SK-N-SH (cell line): ENCODE measurements at regions not wholly inside any gene's neighbourhood (a gene's known extent, or its start where the extent isn't known, plus 50 kb on each side); places are given as distances from the start of the nearest gene placed in this dataset.

Experiments used
- CTCF ChIA-PET: fragments of 300-600, 350-600 bp; formaldehyde crosslinking; extraction: SDS; loops from one replicate; lab custom pipeline; 2021; lab: Yijun Ruan, JAX
- POLR2A ChIA-PET: fragments of 350-600 bp; sonication (Branson Sonifier 250); formaldehyde crosslinking; extraction: SDS; loops from one replicate; lab custom pipeline; 2020; ENCODE audit warnings: antibody characterized with exemption, inconsistent platforms; lab: Yijun Ruan, JAX
- DNase-seq: peaks from one replicate; pipeline ENCODE4 v3.0.0; 2012
- H2AFZ ChIP-seq: fragments of 200-600 bp; sonication (generic); 2 replicates; pipeline ENCODE4 v1.8.1; 2016; ENCODE audit warnings: antibody characterized with exemption, mild to moderate bottlenecking, low read depth
- H3F3A ChIP-seq: fragments of 200-600 bp; sonication (generic); replicated peaks from 2 replicates; pipeline ENCODE3; 2016; ENCODE audit warnings: antibody characterized with exemption, mild to moderate bottlenecking; ENCODE audit not compliant: insufficient read depth
- H3K27ac ChIP-seq, 2 experiments: fragments of 200-500 bp in 1 of 2; fragments of 200-600 bp in 1 of 2; sonication (Bioruptor generic) in 1 of 2; sonication (generic), shearing (Covaris generic) in 1 of 2; 2 replicates each; pipeline versions ENCODE4 v1.5.1 to v1.6.1; 2014 to 2016; ENCODE audit warnings: low read depth in 2 of 2, inconsistent platforms in 1 of 2, low read length in 1 of 2, mild to moderate bottlenecking in 1 of 2, mixed read lengths in 1 of 2
- H3K27me3 ChIP-seq: fragments of 200-600 bp; sonication (generic), shearing (Covaris generic); 2 replicates; pipeline ENCODE4 v1.6.1; 2016; ENCODE audit warnings: mixed run types; ENCODE audit not compliant: insufficient read depth
- H3K36me3 ChIP-seq, 2 experiments: fragments of 200-500 bp in 1 of 2; fragments of 200-600 bp in 1 of 2; sonication (Bioruptor generic) in 1 of 2; sonication (generic) in 1 of 2; replicated peaks in 1 of 2; 2 replicates each; pipeline versions ENCODE3 to v1.5.1; 2014 to 2016; ENCODE audit warnings: low read length in 1 of 2, mild to moderate bottlenecking in 1 of 2; ENCODE audit not compliant: insufficient read depth in 2 of 2, control insufficient read depth in 1 of 2
- H3K4me1 ChIP-seq, 2 experiments: fragments of 200-500 bp in 1 of 2; fragments of 200-600 bp in 1 of 2; sonication (Bioruptor generic) in 1 of 2; sonication (generic), shearing (Covaris generic) in 1 of 2; 2 replicates each; pipeline versions ENCODE4 v1.5.1 to v1.6.1; 2014 to 2016; ENCODE audit warnings: low read depth in 1 of 2, low read length in 1 of 2, mixed run types in 1 of 2; ENCODE audit not compliant: insufficient read depth in 2 of 2, control insufficient read depth in 1 of 2
- H3K4me2 ChIP-seq: fragments of 200-600 bp; sonication (generic), shearing (Covaris generic); 2 replicates; pipeline ENCODE4 v1.6.1; 2017; ENCODE audit warnings: mixed run types
- H3K4me3 ChIP-seq, 2 experiments: fragments of 200-500 bp in 1 of 2; fragments of 200-600 bp in 1 of 2; sonication (Bioruptor generic) in 1 of 2; sonication (generic), shearing (Covaris generic) in 1 of 2; 2 replicates each; pipeline versions ENCODE4 v1.5.1 to v1.8.1; 2014 to 2016; ENCODE audit warnings: low read depth in 2 of 2, inconsistent platforms in 1 of 2, low read length in 1 of 2, mild to moderate bottlenecking in 1 of 2, mixed read lengths in 1 of 2, moderate library complexity in 1 of 2
- H3K79me2 ChIP-seq: fragments of 200-600 bp; sonication (generic); 2 replicates; pipeline ENCODE4 v1.8.1; 2017; ENCODE audit warnings: mild to moderate bottlenecking; ENCODE audit not compliant: insufficient read depth
- H3K9ac ChIP-seq: fragments of 200-600 bp; sonication (generic); 2 replicates; pipeline ENCODE4 v1.6.1; 2017; ENCODE audit warnings: mixed run types
- H3K9me2 ChIP-seq: fragments of 200-600 bp; sonication (generic); 2 replicates; pipeline ENCODE4 v1.6.1; 2017; ENCODE audit warnings: mixed run types
- H3K9me3 ChIP-seq: fragments of 200-600 bp; sonication (generic); 2 replicates; pipeline ENCODE4 v1.6.1; 2017; ENCODE audit warnings: mixed run types, mild to moderate bottlenecking, moderate library complexity
- H4K20me1 ChIP-seq: fragments of 200-600 bp; sonication (generic); 2 replicates; pipeline ENCODE4 v1.6.1; 2017; ENCODE audit warnings: mild to moderate bottlenecking, mixed run types; ENCODE audit not compliant: insufficient read depth
- CHD2 ChIP-seq: fragments of 150-350 bp; IDR thresholded peaks from 2 replicates; pipeline ENCODE4 v1.6.1; 2018; ENCODE audit warnings: low read length; ENCODE audit not compliant: partially characterized antibody
- ELF1 ChIP-seq: IDR thresholded peaks from 2 replicates; pipeline ENCODE4 v1.4.0; 2012
- EP300 ChIP-seq, 2 experiments: IDR thresholded peaks; 2 replicates each; pipeline versions ENCODE4 v1.4.0 to v1.6.1; 2012; ENCODE audit warnings: borderline replicate concordance in 1 of 2, low read depth in 1 of 2, low read length in 1 of 2
- FOXM1 ChIP-seq: IDR thresholded peaks from 2 replicates; pipeline ENCODE4 v1.4.0; 2012; ENCODE audit warnings: low read depth, mild to moderate bottlenecking
- GABPA ChIP-seq: IDR thresholded peaks from 2 replicates; pipeline ENCODE4 v1.4.0; 2012; ENCODE audit warnings: low read depth, mild to moderate bottlenecking
- GATA2 ChIP-seq: sonication (generic); formaldehyde crosslinking; IDR thresholded peaks from 2 replicates; pipeline ENCODE4 v1.5.0; 2020; ENCODE audit warnings: mild to moderate bottlenecking, missing genetic modification reagents
- IRF3 ChIP-seq: fragments of 150-350 bp; IDR thresholded peaks from 2 replicates; pipeline ENCODE4 v1.6.1; 2016; ENCODE audit warnings: mild to moderate bottlenecking, low read depth, low read length
- MAX ChIP-seq: IDR thresholded peaks from 2 replicates; pipeline ENCODE4 v1.4.0; 2012; ENCODE audit warnings: low read depth
- MEF2A ChIP-seq: IDR thresholded peaks from 2 replicates; pipeline ENCODE4 v1.4.0; 2012; ENCODE audit warnings: low read depth, borderline replicate concordance
- NRF1 ChIP-seq: IDR thresholded peaks from 2 replicates; pipeline ENCODE4 v1.6.1; 2012; ENCODE audit warnings: low read depth, mild to moderate bottlenecking, low read length
- PBX3 ChIP-seq: IDR thresholded peaks from 2 replicates; pipeline ENCODE4; 2012
- POLR2AphosphoS5 ChIP-seq: IDR thresholded peaks from 2 replicates; pipeline ENCODE4 v1.6.1; 2012; ENCODE audit warnings: low read depth, low read length
- RAD21 ChIP-seq: IDR thresholded peaks from 2 replicates; pipeline ENCODE4 v1.6.1; 2012; ENCODE audit warnings: mild to moderate bottlenecking, low read length
- RCOR1 ChIP-seq: fragments of 150-350 bp; IDR thresholded peaks from 2 replicates; pipeline ENCODE4 v1.6.1; 2017; ENCODE audit warnings: antibody characterized with exemption, low read length
- REST ChIP-seq: IDR thresholded peaks from 2 replicates; pipeline ENCODE4 v1.6.1; 2012; ENCODE audit warnings: mild to moderate bottlenecking, low read depth, low read length, moderate library complexity
- RXRA ChIP-seq: IDR thresholded peaks from 2 replicates; pipeline ENCODE4 v1.4.0; 2012; ENCODE audit warnings: low read depth, mild to moderate bottlenecking, borderline replicate concordance
- SIN3A ChIP-seq: IDR thresholded peaks from 2 replicates; pipeline ENCODE4 v1.6.1; 2012; ENCODE audit warnings: low read depth, mild to moderate bottlenecking, low read length, moderate library complexity, borderline replicate concordance
- SMC3 ChIP-seq: IDR thresholded peaks from 2 replicates; pipeline ENCODE4 v1.6.1; 2012; ENCODE audit warnings: low read depth, low read length, improper control_type of control experiment
- TAF1 ChIP-seq: IDR thresholded peaks from 2 replicates; pipeline ENCODE4 v1.6.1; 2012; ENCODE audit warnings: low read depth, mild to moderate bottlenecking, low read length, moderate library complexity, borderline replicate concordance
- TCF12 ChIP-seq: IDR thresholded peaks from 2 replicates; pipeline ENCODE4 v1.4.0; 2012
- TEAD4 ChIP-seq: IDR thresholded peaks from 2 replicates; pipeline ENCODE4 v1.4.0; 2012; ENCODE audit warnings: mild to moderate bottlenecking, borderline replicate concordance; ENCODE audit not compliant: insufficient read depth
- USF1 ChIP-seq: IDR thresholded peaks from 2 replicates; pipeline ENCODE4 v1.4.0; 2012; ENCODE audit warnings: low read depth, borderline replicate concordance
- WGBS: methylation state at CpG from one replicate; pipeline ENCODE4 v1.1.6; 2017; ENCODE audit warnings: low lambda C conversion rate; 5-methylcytosine and 5-hydroxymethylcytosine counted together

- CTCF ChIA-PET, result no interaction called here
- no peaks in the 10 kb centered on the region for H3K27me3 ChIP-seq
- H3K4me2 ChIP-seq, result no peak overlapping the region
Observed at GRCh38 chr12:63208956-63209355, 58.0 kb upstream of the AVPR1A start.

GRCh38 chr12:63206909-63207308 lies 55.9 kb upstream of the AVPR1A start:
- H3K36me3 ChIP-seq, result no peaks in the 10 kb centered on the region
- no peaks in the 10 kb centered on the region for H3K27me3 ChIP-seq
- H3K27ac ChIP-seq, result no peak overlapping the region
- H2AFZ ChIP-seq, result no peak overlapping the region
- H4K20me1 ChIP-seq, result no peaks in the 10 kb centered on the region
- no peaks in the 10 kb centered on the region for H3F3A ChIP-seq
- H3K9me3 ChIP-seq, result no peaks in the 10 kb centered on the region
- no peak overlapping the region for H3K4me2 ChIP-seq
- no peak overlapping the region for H3K9ac ChIP-seq
- WGBS, result 1% methylated on average over 3 of the region's 3 CpGs
- POLR2A ChIA-PET, result no interaction called here
- no peaks in the 10 kb centered on the region for H3K9me2 ChIP-seq
- no peaks in the 10 kb centered on the region for H3K4me1 ChIP-seq
- no peak for DNase-seq
- no peak overlapping the region for H3K4me3 ChIP-seq
- CTCF ChIA-PET, result no interaction called here
- H3K79me2 ChIP-seq, result no peaks in the 10 kb centered on the region
- TF ChIP-seq TCF12 (no peak), RXRA (no peak), ELF1 (no peak), MAX (no peak), PBX3 (no peak), SIN3A (no peak), NRF1 (no peak), REST (no peak), MEF2A (no peak), SMC3 (no peak), RCOR1 (no peak), USF1 (no peak), GABPA (no peak)

More at GRCh38 chr12:63208956-63209355, 58.0 kb upstream of the AVPR1A start:
- Histone ChIP-seq H3K9ac (no peak overlapping the region), H4K20me1 (no peaks in the 10 kb centered on the region), H3K9me3 (no peaks in the 10 kb centered on the region), H3K36me3 (no peaks in the 10 kb centered on the region), H3K9me2 (no peaks in the 10 kb centered on the region), H3K4me1 (no peaks in the 10 kb centered on the region), H2AFZ (no peak overlapping the region), H3K4me3 (no peak overlapping the region), H3K27ac (no peak overlapping the region), H3K79me2 (no peaks in the 10 kb centered on the region), H3F3A (no peaks in the 10 kb centered on the region)
- POLR2A ChIA-PET, result no interaction called here
- TF ChIP-seq GABPA, result no peak
- no peak for TF ChIP-seq IRF3
- TF ChIP-seq TAF1, result no peak
- TF ChIP-seq PBX3, result no peak
- no peak for TF ChIP-seq CHD2
- TF ChIP-seq MEF2A, result no peak
- TF ChIP-seq GATA2, result no peak
- no peak for TF ChIP-seq RAD21
- no peak for TF ChIP-seq FOXM1
- TF ChIP-seq TEAD4, result no peak
- no peak for TF ChIP-seq RXRA
- no peak for TF ChIP-seq SIN3A
- no peak for TF ChIP-seq POLR2AphosphoS5
- no peak for TF ChIP-seq EP300 (IDR thresholded peaks at IDR 0.05; ENCODE audit: borderline replicate concordance in 1 of 2, low read depth in 1 of 2, low read length in 1 of 2)
- no peak for DNase-seq
